ENCODE measurements at regions not wholly inside any gene's neighbourhood (a gene's known extent, or its start where the extent isn't known, plus 50 kb on each side); places are given as distances from the start of the nearest gene placed in this dataset.

DNA sequence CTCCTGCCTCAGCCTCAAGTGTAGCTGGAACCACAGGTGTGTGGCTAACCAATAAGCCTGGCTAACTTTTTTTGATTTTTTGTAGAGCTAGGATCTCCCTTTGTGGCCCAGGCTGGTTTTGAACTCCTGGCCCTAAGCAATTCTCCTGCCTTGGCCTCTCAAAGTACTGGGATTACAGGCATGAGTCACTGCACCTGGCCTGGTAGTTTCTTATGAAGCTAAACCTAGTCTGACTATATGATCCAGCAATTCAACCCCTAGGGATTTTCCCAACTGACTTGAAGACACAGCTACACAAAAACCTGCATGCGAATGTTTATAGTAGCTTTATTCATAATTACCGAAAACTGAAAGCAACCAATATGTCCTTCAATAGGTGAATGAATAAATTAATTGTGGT is 176.2 kb upstream of the IRX3 start:
- H3K27ac ChIP-seq, result no peak overlapping the region
- no peak for DNase-seq
- peaks cover 0 to 11% of the 10 kb centered on the region in 2 donors for H3K27me3 ChIP-seq
- intact Hi-C loops (cut with DNase I; ENCODE audit: low total_unique reads), result no loop called here
- H3K9me3 ChIP-seq, result peaks cover 3 to 20% (median 4%) of the 10 kb centered on the region in 3 donors
- TF ChIP-seq, protein P1, sequence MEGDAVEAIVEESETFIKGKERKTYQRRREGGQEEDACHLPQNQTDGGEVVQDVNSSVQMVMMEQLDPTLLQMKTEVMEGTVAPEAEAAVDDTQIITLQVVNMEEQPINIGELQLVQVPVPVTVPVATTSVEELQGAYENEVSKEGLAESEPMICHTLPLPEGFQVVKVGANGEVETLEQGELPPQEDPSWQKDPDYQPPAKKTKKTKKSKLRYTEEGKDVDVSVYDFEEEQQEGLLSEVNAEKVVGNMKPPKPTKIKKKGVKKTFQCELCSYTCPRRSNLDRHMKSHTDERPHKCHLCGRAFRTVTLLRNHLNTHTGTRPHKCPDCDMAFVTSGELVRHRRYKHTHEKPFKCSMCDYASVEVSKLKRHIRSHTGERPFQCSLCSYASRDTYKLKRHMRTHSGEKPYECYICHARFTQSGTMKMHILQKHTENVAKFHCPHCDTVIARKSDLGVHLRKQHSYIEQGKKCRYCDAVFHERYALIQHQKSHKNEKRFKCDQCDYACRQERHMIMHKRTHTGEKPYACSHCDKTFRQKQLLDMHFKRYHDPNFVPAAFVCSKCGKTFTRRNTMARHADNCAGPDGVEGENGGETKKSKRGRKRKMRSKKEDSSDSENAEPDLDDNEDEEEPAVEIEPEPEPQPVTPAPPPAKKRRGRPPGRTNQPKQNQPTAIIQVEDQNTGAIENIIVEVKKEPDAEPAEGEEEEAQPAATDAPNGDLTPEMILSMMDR (IDR thresholded peaks at IDR 0.05), result no peak
- H3K36me3 ChIP-seq, result no peaks in the 10 kb centered on the region
- no peaks in the 10 kb centered on the region for H3K4me1 ChIP-seq
- H3K4me3 ChIP-seq, result no peak overlapping the region

DNA sequence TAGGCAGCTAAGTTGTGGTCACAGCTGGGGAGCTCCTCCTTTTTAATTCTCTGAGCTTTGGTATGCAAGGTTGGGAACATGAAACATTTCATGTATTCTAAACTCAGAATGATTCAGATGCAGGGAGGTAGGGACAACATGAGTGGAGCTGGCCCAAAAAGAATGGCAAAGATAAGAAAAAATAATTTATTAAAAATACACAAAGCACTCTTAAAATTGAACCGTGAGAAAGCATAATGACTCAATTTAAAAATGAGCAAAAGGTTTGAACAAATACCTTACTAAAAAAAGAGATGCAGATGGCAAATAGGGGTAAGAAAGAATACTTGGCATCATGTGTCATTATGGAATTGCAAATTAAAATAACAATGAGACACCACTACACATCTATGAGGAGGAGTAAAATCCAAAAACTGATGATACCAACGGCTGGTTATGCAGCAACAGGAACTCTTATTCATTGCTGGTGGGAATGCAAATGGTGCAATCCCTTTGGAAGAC is 175.6 kb upstream of the IRX3 start:
- TF ChIP-seq, protein P1 (IDR thresholded peaks at IDR 0.05), result no peak
- Histone ChIP-seq H3K9me3 (peaks cover 3 to 20% (median 4%) of the 10 kb centered on the region in 3 donors), H3K27me3 (peaks cover 0 to 15% of the 10 kb centered on the region in 2 donors), H3K27ac (no peak overlapping the region), H3K36me3 (no peaks in the 10 kb centered on the region), H3K4me1 (no peaks in the 10 kb centered on the region), H3K4me3 (no peak overlapping the region)
- intact Hi-C loops (cut with DNase I; ENCODE audit: low total_unique reads), result no loop called here
- DNase-seq, result no peak

DNA sequence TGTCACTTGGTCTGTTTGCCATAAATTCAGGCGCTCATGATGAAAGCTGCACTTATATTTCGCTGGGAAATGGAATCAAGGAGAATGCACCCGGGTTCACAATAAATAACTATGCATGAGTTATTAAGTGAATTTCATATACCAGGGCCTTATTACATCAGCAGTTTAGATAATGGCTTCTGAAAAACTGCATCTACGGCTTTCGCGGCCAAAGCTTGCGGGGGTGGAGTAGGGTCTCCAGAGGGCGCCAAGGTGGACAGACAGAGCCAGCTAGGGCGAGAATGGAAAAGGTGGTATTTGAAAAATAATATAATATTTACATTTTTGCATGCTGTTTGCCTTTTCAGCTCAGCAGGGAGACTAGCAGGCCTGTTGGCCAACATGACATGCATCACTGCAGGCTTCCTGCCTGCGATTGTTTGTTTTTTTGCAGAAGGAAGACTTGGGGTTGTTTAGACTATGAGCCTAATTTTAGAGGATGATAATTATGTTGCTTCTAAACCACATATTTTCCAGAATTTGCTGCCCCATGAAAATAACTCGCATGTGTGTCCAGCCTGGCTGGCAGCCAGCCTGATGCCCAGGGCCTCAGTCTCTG is 173.8 kb upstream of the IRX3 start:
- Histone ChIP-seq H3K9me3 (peaks cover 3 to 20% (median 4%) of the 10 kb centered on the region in 3 donors), H3K36me3 (no peaks in the 10 kb centered on the region), H3K4me1 (no peaks in the 10 kb centered on the region), H3K27me3 (peaks cover 0 to 15% of the 10 kb centered on the region in 2 donors), H3K27ac (no peak overlapping the region), H3K4me3 (no peak overlapping the region)
- intact Hi-C loops (cut with DNase I; ENCODE audit: low total_unique reads), result no loop called here
- DNase-seq, result no peak
- TF ChIP-seq, protein P1 (IDR thresholded peaks at IDR 0.05), result no peak

DNA sequence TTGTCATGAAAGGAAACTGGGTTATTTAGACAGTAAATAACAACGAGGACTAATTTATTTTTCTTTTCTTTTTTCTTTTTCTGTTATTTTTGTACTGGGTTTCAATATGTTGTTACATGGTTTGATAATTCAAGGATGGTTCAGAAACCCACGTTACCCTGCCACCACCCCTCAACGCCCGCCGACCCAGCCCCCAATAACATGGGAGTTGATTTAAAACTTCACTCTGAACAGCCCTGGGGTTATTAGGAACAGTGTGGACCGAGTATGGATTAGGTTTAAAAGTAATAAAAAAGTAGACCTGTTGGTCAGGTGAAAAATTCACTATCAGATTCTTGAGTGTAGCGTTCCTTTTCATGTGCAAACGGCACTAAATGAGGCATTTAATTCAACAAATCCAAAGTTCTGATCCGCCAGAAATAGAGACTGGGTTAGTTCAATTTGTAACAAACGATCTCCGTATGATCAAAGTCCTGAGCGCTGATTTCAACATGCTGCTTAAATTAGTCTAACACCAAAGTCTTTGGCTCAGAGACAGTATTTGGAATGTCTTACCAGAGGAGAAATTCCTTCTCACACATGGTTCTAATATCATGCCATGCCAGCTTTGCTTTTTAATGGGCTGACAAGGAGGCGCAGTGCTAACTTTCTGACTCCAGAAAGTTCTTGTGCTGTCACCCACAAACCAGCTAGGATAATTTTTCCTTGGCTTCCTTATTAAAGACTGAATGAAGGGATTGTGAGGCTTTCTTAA is 173.1 kb upstream of the IRX3 start:
- Histone ChIP-seq H3K27me3 (peaks cover 0 to 15% of the 10 kb centered on the region in 2 donors), H3K9me3 (peaks cover 3 to 14% (median 4%) of the 10 kb centered on the region in 3 donors), H3K4me1 (no peaks in the 10 kb centered on the region), H3K27ac (no peak overlapping the region), H3K36me3 (no peaks in the 10 kb centered on the region), H3K4me3 (no peak overlapping the region)
- TF ChIP-seq, protein P1 (IDR thresholded peaks at IDR 0.05), result no peak
- no peak for DNase-seq
- intact Hi-C loops (cut with DNase I; ENCODE audit: low total_unique reads), result no loop called here

DNA sequence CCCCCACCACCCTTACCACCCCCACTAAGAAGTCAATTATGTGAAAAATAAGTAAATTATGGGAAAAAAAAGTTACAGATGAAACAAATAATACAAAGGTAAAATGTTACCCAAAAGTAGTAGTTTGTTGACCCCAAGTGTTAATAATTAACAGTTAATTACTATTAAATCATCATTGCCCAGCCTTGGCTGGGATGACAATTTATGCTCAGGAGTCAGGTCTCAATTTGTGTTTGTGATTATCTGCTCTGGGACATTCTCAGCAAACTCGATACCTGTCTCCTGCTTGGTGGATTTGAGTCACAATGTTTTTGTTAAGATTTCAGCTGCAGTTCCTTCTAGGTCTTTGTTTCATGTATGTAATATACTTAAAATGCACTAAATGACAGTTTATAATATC is 172.3 kb upstream of the IRX3 start:
- Histone ChIP-seq H3K27ac (no peak overlapping the region), H3K9me3 (peaks cover 0 to 13% (median 4%) of the 10 kb centered on the region in 3 donors), H3K36me3 (no peaks in the 10 kb centered on the region), H3K4me3 (no peak overlapping the region), H3K27me3 (peaks cover 0 to 15% of the 10 kb centered on the region in 2 donors), H3K4me1 (no peaks in the 10 kb centered on the region)
- DNase-seq, result no peak
- TF ChIP-seq, protein P1 (IDR thresholded peaks at IDR 0.05), result no peak
- intact Hi-C loops (cut with DNase I; ENCODE audit: low total_unique reads), result no loop called here
